ENCODE measurements at regions not wholly inside any gene's neighbourhood (a gene's known extent, or its start where the extent isn't known, plus 50 kb on each side); places are given as distances from the start of the nearest gene placed in this dataset.

GRCh38 chr10:107915215-107915610 is 750.7 kb upstream of the SORCS1 start:
- peaks cover 0 to 30% (median 5%) of the 10 kb centered on the region in 4 donors for H3K27me3 ChIP-seq
- peaks cover 7 to 11% (median 10%) of the 10 kb centered on the region in 4 donors for H3K4me1 ChIP-seq
- 15% methylated on average over 7 of the region's 8 CpGs for WGBS
- intact Hi-C loops (cut with DNase I), result no loop called here
- peaks cover 0 to 10% (median 0%) of the 10 kb centered on the region in 4 donors for H3K9me3 ChIP-seq
- no peak for DNase-seq (ENCODE audit: extremely low spot score)
- TF ChIP-seq POLR2AphosphoS5 (IDR thresholded peaks at IDR 0.05), result no peak
- no peak for TF ChIP-seq CTCF (IDR thresholded peaks at IDR 0.05)
- TF ChIP-seq EP300 (IDR thresholded peaks at IDR 0.05), result no peak
- TF ChIP-seq POLR2A (IDR thresholded peaks at IDR 0.05; ENCODE audit: low read depth), result no peak
- no peak overlapping the region for H3K27ac ChIP-seq (replicated peaks in 1 of 4)
- H3K36me3 ChIP-seq, result no peaks in the 10 kb centered on the region
- peak overlapping the region; percentile 38 to 50 (median 46) for H3K4me3 ChIP-seq

GRCh38 chr10:107914450-107915214 is 750.1 kb upstream of the SORCS1 start:
- Histone ChIP-seq H3K9me3 (peaks cover 0 to 4% (median 0%) of the 10 kb centered on the region in 4 donors), H3K36me3 (no peaks in the 10 kb centered on the region), H3K27me3 (peaks cover 0 to 27% (median 5%) of the 10 kb centered on the region in 4 donors), H3K27ac (replicated peaks in 1 of 4) (peak overlapping the region in 2 of 4 donors; percentile 14 to 18), H3K4me3 (peak overlapping the region; percentile 38 to 50 (median 46)), H3K4me1 (peaks cover 7 to 11% (median 10%) of the 10 kb centered on the region in 4 donors)
- intact Hi-C loops (cut with DNase I), result no loop called here
- under 1% methylated on average over 38 of the region's 78 CpGs for WGBS
- TF ChIP-seq EP300 (IDR thresholded peaks at IDR 0.05), result no peak
- no peak for TF ChIP-seq POLR2A (IDR thresholded peaks at IDR 0.05; ENCODE audit: low read depth)
- TF ChIP-seq CTCF (IDR thresholded peaks at IDR 0.05), result no peak
- no peak for TF ChIP-seq POLR2AphosphoS5 (IDR thresholded peaks at IDR 0.05)
- no peak for DNase-seq (ENCODE audit: extremely low spot score)

- Histone ChIP-seq H3K36me3 (no peaks in the 10 kb centered on the region), H3K4me1 (peaks cover 7 to 11% (median 10%) of the 10 kb centered on the region in 4 donors), H3K27ac (replicated peaks in 1 of 4) (no peak overlapping the region), H3K27me3 (peaks cover 0 to 27% (median 5%) of the 10 kb centered on the region in 4 donors), H3K4me3 (peak overlapping the region in 3 of 4 donors; percentile 43 to 50 (median 49)), H3K9me3 (no peaks in the 10 kb centered on the region)
- no peak for TF ChIP-seq POLR2AphosphoS5 (IDR thresholded peaks at IDR 0.05)
- TF ChIP-seq EP300 (IDR thresholded peaks at IDR 0.05), result no peak
- TF ChIP-seq POLR2A (IDR thresholded peaks at IDR 0.05; ENCODE audit: low read depth), result no peak
- TF ChIP-seq CTCF (IDR thresholded peaks at IDR 0.05), result no peak
- intact Hi-C loops (cut with DNase I), result no loop called here
- whole genome bisulfite sequencing, result 31% methylated on average over 6 of the region's 6 CpGs
- no peak for DNase-seq (ENCODE audit: extremely low spot score)
Measured at GRCh38 chr10:107913317-107914294, 749.1 kb upstream of the SORCS1 start.

GRCh38 chr10:107901076-107901475 is 736.6 kb upstream of the SORCS1 start:
- 78% methylated on average over 2 of the region's 2 CpGs for WGBS
- no peak for TF ChIP-seq POLR2AphosphoS5 (IDR thresholded peaks at IDR 0.05)
- H3K4me3 ChIP-seq, result no peak overlapping the region
- no peaks in the 10 kb centered on the region for H3K9me3 ChIP-seq
- intact Hi-C loops (cut with DNase I), result no loop called here
- H3K27me3 ChIP-seq, result no peaks in the 10 kb centered on the region
- H3K4me1 ChIP-seq, result no peaks in the 10 kb centered on the region
- H3K36me3 ChIP-seq, result no peaks in the 10 kb centered on the region
- no peak overlapping the region for H3K27ac ChIP-seq (replicated peaks in 1 of 4)
- DNase-seq (ENCODE audit: extremely low spot score), result no peak

GRCh38 chr10:107900131-107900530 is 735.6 kb upstream of the SORCS1 start:
- H3K4me3 ChIP-seq, result no peak overlapping the region
- no peak overlapping the region for H3K27ac ChIP-seq (replicated peaks in 1 of 4)
- no peaks in the 10 kb centered on the region for H3K27me3 ChIP-seq
- DNase-seq (ENCODE audit: extremely low spot score), result no peak
- H3K36me3 ChIP-seq, result no peaks in the 10 kb centered on the region
- intact Hi-C loops (cut with DNase I), result no loop called here
- no peak for TF ChIP-seq CTCF (IDR thresholded peaks at IDR 0.05)
- TF ChIP-seq EP300 (IDR thresholded peaks at IDR 0.05), result no peak
- TF ChIP-seq POLR2A (IDR thresholded peaks at IDR 0.05; ENCODE audit: low read depth), result no peak
- TF ChIP-seq POLR2AphosphoS5 (IDR thresholded peaks at IDR 0.05), result no peak
- 90% methylated on average over 5 of the region's 5 CpGs for WGBS
- no peaks in the 10 kb centered on the region for H3K9me3 ChIP-seq
- H3K4me1 ChIP-seq, result no peaks in the 10 kb centered on the region
